BLaER1 (cell line): ENCODE measurements at regions not wholly inside any gene's neighbourhood (a gene's known extent, or its start where the extent isn't known, plus 50 kb on each side); places are given as distances from the start of the nearest gene placed in this dataset.

Source experiments
- H3K27ac ChIP-seq: shearing (Covaris generic); formaldehyde crosslinking; 2 replicates; pipeline ENCODE4 v1.8.1; 2022
- H3K27me3 ChIP-seq: shearing (Covaris generic); formaldehyde crosslinking; 2 replicates; pipeline ENCODE4 v1.8.1; 2022
- H3K36me3 ChIP-seq: shearing (Covaris generic); formaldehyde crosslinking; 2 replicates; pipeline ENCODE4 v1.8.1; 2022
- H3K4me1 ChIP-seq: shearing (Covaris generic); formaldehyde crosslinking; 2 replicates; pipeline ENCODE4 v1.8.1; 2022
- H3K4me2 ChIP-seq: shearing (Covaris generic); formaldehyde crosslinking; 2 replicates; pipeline ENCODE4 v1.8.1; 2022
- H3K4me3 ChIP-seq: shearing (Covaris generic); formaldehyde crosslinking; 2 replicates; pipeline ENCODE4 v1.8.1; 2022
- H3K9ac ChIP-seq: shearing (Covaris generic); formaldehyde crosslinking; 2 replicates; pipeline ENCODE4 v1.8.1; 2022
- H3K9me3 ChIP-seq: shearing (Covaris generic); formaldehyde crosslinking; 2 replicates; pipeline ENCODE4 v1.8.1; 2022
- H4K20me1 ChIP-seq: shearing (Covaris generic); formaldehyde crosslinking; 2 replicates; pipeline ENCODE4 v1.8.1; 2022
- Cebpa-rat ChIP-seq: shearing (Covaris generic); IDR thresholded peaks from 2 replicates; pipeline ENCODE4 v1.8.1; 2022

DNA sequence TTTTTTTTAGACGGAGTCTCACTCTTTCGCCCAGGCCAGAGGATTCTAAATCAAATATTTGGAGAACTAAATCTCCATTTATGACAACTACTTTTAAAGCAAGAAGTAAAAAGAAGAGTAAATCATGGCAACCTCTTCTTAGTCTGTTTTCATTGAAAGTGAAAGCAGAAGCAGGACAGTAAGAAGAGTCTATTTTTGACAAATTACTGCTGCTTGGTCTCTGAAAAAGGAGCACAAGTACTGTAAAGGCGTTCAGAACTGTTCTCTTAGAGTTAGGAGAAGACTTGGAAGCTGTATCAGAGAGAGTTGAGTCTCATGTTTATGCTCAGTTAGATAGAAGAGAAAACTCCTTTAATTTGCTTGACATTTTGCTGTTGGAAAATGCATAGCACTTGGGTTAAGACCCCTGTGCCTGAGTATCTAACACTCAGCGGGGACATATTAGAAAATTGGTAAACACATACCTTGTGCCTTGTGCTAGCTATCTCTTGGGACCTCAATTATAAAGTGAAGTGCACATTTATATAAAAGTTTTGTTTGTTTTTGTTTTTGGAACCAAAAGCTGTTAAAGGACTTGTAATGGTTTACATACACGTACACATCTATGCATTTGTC, 433.0 kb downstream of the ANKRD7 start:
- TF ChIP-seq Cebpa-rat, result no peak
- H3K27ac ChIP-seq, result no peak overlapping the region
- no peaks in the 10 kb centered on the region for H3K27me3 ChIP-seq
- H4K20me1 ChIP-seq, result no peaks in the 10 kb centered on the region
- H3K9ac ChIP-seq, result no peak overlapping the region
- H3K4me2 ChIP-seq, result no peak overlapping the region
- no peaks in the 10 kb centered on the region for H3K4me1 ChIP-seq
- H3K9me3 ChIP-seq, result no peaks in the 10 kb centered on the region
- H3K4me3 ChIP-seq, result no peak overlapping the region
- H3K36me3 ChIP-seq, result no peaks in the 10 kb centered on the region

DNA sequence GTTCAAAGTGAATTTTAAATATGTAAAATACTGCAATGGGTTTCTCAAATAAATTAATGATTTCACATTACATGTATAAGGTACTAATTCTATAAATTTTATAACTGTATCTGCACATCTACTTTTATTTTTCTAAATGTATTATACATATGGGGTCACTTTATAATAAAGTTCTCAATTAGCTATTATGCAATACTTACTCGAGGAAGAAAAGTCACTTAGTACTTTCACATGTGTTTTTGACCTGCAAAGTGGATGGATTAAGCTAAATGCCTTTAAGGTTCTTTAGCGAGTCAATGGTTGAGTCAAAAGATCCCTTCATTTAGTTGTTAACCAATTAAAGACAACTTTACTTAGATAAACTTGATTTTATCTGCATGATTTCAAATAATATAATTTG, 437.8 kb downstream of the ANKRD7 start:
- H3K4me2 ChIP-seq, result no peak overlapping the region
- no peaks in the 10 kb centered on the region for H3K36me3 ChIP-seq
- H3K4me3 ChIP-seq, result no peak overlapping the region
- no peaks in the 10 kb centered on the region for H3K9me3 ChIP-seq
- no peaks in the 10 kb centered on the region for H3K4me1 ChIP-seq
- TF ChIP-seq Cebpa-rat, result no peak
- H4K20me1 ChIP-seq, result no peaks in the 10 kb centered on the region
- no peak overlapping the region for H3K27ac ChIP-seq
- no peak overlapping the region for H3K9ac ChIP-seq
- H3K27me3 ChIP-seq, result no peaks in the 10 kb centered on the region

DNA sequence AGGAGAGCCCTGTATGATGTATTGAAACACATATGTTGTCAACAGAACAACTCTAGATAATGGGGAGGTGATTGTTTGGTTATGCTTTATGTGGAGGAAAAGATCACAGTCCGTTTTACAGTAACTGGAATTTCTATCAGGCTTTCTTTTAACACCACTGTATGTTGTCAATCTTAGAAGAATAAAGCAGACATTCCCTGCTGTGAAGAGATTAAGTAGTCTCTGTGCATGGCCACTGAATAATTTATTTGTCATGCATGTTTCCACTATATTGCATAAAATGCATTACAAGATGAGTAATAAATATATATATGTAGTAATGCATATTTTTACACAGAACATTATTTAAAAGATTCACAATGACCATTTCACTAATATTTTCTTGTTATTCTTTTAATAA, 440.0 kb downstream of the ANKRD7 start:
- H3K4me2 ChIP-seq, result no peak overlapping the region
- H4K20me1 ChIP-seq, result no peaks in the 10 kb centered on the region
- H3K4me1 ChIP-seq, result no peaks in the 10 kb centered on the region
- no peaks in the 10 kb centered on the region for H3K9me3 ChIP-seq
- no peak for TF ChIP-seq Cebpa-rat
- no peak overlapping the region for H3K9ac ChIP-seq
- no peak overlapping the region for H3K27ac ChIP-seq
- H3K36me3 ChIP-seq, result no peaks in the 10 kb centered on the region
- no peak overlapping the region for H3K4me3 ChIP-seq
- no peaks in the 10 kb centered on the region for H3K27me3 ChIP-seq

DNA sequence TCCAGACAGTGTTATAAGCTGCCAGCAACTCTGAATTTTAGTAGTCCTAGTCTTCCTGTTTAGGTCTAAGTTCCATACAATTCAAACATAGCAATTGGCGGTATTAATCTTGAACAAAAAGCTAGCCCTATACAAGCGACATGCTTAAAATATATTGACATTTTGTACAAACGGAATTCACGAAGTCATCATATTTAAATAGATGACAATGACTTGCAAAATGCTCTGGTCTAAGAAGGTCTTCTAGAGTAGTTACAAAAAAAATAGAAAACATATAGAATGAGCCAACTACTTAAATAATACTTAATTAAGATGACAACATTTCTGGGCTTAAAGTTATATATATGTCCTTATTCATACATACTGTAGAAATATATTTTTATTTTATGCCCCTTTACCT, 446.6 kb downstream of the ANKRD7 start:
- H3K9me3 ChIP-seq, result no peaks in the 10 kb centered on the region
- H3K4me3 ChIP-seq, result no peak overlapping the region
- TF ChIP-seq Cebpa-rat, result no peak
- H3K27ac ChIP-seq, result no peak overlapping the region
- no peaks in the 10 kb centered on the region for H3K27me3 ChIP-seq
- no peaks in the 10 kb centered on the region for H3K36me3 ChIP-seq
- no peaks in the 10 kb centered on the region for H3K4me1 ChIP-seq
- H3K4me2 ChIP-seq, result no peak overlapping the region
- H4K20me1 ChIP-seq, result no peaks in the 10 kb centered on the region
- no peak overlapping the region for H3K9ac ChIP-seq

DNA sequence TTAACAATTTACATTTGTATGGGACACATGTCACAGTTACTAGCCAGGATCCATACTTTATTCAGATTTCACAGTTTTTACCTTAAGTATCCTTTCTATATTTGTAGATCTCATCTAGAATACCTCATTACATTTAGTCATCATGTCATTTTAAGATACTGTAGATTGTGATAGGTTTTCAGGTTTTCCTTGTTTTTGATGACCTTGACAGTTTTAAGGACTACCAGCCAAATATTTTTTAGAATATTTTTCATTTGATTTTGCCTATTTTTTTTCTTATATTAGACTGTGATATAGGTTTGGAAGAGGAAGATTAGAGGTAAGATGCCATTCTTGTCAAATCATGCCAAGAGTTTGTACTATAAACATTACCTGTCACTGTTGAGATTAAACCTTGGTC, 460.3 kb downstream of the ANKRD7 start:
- no peaks in the 10 kb centered on the region for H4K20me1 ChIP-seq
- TF ChIP-seq Cebpa-rat, result no peak
- no peak overlapping the region for H3K27ac ChIP-seq
- no peaks in the 10 kb centered on the region for H3K4me1 ChIP-seq
- no peaks in the 10 kb centered on the region for H3K9me3 ChIP-seq
- no peaks in the 10 kb centered on the region for H3K36me3 ChIP-seq
- H3K4me3 ChIP-seq, result no peak overlapping the region
- no peaks in the 10 kb centered on the region for H3K27me3 ChIP-seq
- no peak overlapping the region for H3K9ac ChIP-seq
- H3K4me2 ChIP-seq, result no peak overlapping the region

DNA sequence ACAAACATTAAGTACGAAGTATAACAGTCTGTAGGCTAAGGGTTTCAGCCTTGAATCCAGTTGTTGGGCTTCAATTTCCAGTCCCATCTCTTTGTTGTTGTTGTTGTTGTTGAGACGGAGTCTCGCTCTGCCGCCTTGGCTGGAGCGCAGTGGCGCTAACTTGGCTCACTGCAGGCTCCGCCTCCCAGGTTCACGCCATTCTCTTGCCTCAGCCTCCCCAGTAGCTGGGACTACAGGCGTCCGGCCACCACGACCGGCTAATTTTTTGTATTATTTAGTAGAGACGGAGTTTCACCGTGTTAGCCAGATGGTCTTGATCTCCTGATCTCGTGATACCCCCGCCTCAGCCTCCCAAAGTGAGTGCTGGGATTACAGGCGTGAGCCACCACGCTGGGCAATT, 464.9 kb downstream of the ANKRD7 start:
- H3K4me1 ChIP-seq, result no peaks in the 10 kb centered on the region
- no peak overlapping the region for H3K9ac ChIP-seq
- H3K27me3 ChIP-seq, result no peaks in the 10 kb centered on the region
- H3K9me3 ChIP-seq, result no peaks in the 10 kb centered on the region
- no peak overlapping the region for H3K27ac ChIP-seq
- no peak overlapping the region for H3K4me2 ChIP-seq
- H4K20me1 ChIP-seq, result no peaks in the 10 kb centered on the region
- no peak for TF ChIP-seq Cebpa-rat
- H3K36me3 ChIP-seq, result no peaks in the 10 kb centered on the region
- no peak overlapping the region for H3K4me3 ChIP-seq

DNA sequence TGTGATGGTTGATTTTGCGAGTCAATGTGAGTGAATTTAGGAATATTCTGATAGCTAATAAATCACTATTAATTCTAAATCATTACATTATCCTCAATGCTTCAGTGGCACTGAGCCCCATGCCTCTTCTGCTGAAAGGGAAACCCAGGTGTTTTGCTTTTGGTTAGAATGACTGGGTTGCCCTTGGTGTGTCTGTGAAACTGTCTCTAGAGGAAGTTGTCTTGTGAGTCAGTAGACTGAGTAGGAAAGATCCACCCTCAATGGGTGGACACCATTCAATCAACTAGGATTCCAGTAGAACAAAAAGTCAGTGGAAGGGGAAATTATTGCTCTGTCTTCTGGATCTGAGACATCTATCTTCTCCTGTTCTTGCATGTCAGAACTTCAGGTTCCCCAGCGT, 472.4 kb downstream of the ANKRD7 start:
- Histone ChIP-seq H3K4me1 (no peaks in the 10 kb centered on the region), H3K4me3 (no peak overlapping the region), H3K9me3 (no peaks in the 10 kb centered on the region), H4K20me1 (no peaks in the 10 kb centered on the region), H3K4me2 (no peak overlapping the region), H3K27me3 (no peaks in the 10 kb centered on the region), H3K36me3 (no peaks in the 10 kb centered on the region), H3K9ac (no peak overlapping the region), H3K27ac (no peak overlapping the region)
- no peak for TF ChIP-seq Cebpa-rat

DNA sequence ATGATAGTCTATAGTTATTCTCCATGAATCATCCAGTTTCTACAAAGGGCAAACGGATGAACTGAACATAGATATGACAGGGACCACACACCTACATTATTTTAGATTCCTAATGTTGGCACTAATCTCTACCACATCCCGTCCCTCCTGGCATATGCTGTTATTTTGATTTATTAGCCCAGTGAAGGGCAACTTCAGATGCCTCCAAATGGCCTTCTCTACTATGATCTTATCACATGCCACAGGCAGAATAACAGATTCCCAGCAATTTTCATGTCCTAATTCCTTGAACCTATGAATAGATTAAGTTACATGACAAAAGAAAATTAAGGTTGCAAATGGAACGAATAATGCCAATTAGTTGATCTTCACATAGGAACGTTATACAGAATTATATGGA, 474.7 kb downstream of the ANKRD7 start:
- Histone ChIP-seq H3K9me3 (no peaks in the 10 kb centered on the region), H3K36me3 (no peaks in the 10 kb centered on the region), H3K9ac (no peak overlapping the region), H4K20me1 (no peaks in the 10 kb centered on the region), H3K4me2 (no peak overlapping the region), H3K27me3 (no peaks in the 10 kb centered on the region), H3K4me3 (no peak overlapping the region), H3K4me1 (no peaks in the 10 kb centered on the region), H3K27ac (no peak overlapping the region)
- TF ChIP-seq Cebpa-rat, result no peak

DNA sequence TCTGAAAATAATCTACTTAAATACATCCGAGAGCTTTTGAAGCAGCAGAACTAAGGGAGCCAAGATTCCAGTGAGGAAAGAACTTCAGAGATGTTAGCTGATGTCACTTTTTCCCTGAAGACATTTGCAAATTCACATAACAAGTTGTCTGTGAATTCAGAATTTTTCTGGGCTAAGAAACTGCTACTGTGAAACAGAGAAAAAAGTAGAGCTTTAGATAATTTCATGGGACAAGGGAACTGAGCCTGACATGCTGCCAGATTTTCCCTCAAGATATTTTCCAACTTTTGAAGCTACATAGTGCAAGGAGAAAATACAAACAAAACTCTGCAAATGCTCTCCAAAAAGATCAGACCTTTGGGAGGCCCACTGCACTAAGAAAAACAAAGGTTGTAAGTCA, 484.2 kb downstream of the ANKRD7 start:
- Histone ChIP-seq H3K9me3 (no peaks in the 10 kb centered on the region), H3K4me3 (no peak overlapping the region), H3K36me3 (no peaks in the 10 kb centered on the region), H3K4me2 (no peak overlapping the region), H3K4me1 (no peaks in the 10 kb centered on the region), H3K27me3 (no peaks in the 10 kb centered on the region), H4K20me1 (no peaks in the 10 kb centered on the region), H3K27ac (no peak overlapping the region), H3K9ac (no peak overlapping the region)
- TF ChIP-seq Cebpa-rat, result no peak

DNA sequence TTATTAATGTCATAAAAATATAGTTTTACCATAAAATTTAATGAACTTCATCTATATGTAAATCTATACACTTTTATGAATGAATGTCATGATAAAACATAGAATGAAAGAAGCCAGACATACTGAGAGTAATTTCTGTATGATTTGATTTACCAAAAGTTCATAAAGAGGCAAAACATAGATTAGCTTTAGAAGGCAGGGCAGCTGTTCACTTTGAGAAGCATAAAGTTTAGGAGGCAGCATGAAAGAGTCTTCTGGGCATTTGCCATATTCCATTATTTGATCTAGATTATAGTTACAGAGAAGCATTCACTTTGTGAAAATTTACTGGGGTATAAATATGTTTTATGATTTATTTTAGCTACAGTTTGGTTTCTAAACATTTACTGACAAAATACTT, 487.2 kb downstream of the ANKRD7 start:
- no peak for TF ChIP-seq Cebpa-rat
- Histone ChIP-seq H3K9ac (no peak overlapping the region), H3K27me3 (no peaks in the 10 kb centered on the region), H3K4me2 (no peak overlapping the region), H3K27ac (no peak overlapping the region), H3K4me3 (no peak overlapping the region), H3K9me3 (no peaks in the 10 kb centered on the region), H3K4me1 (no peaks in the 10 kb centered on the region), H3K36me3 (no peaks in the 10 kb centered on the region), H4K20me1 (no peaks in the 10 kb centered on the region)

DNA sequence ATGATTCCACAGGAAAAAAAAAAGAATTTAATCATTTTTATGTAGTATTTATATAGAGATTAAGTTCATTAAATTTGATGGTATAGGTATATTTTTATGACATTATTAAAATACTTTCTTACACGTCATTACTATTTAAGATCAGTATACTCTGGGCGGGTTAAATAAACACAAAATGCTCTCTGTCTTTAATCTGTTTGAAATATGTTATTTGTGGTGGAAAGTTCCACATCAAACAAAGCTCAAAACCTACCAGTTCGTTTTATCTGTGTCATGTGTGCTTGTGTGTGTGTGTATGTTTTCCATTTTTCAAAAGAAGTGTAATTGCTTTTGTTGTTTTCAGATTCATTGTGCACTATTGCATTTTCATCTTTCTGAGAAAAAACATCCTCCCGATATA, 488.5 kb downstream of the ANKRD7 start:
- Histone ChIP-seq H3K4me3 (no peak overlapping the region), H3K36me3 (no peaks in the 10 kb centered on the region), H3K9ac (no peak overlapping the region), H4K20me1 (no peaks in the 10 kb centered on the region), H3K4me2 (no peak overlapping the region), H3K9me3 (no peaks in the 10 kb centered on the region), H3K4me1 (no peaks in the 10 kb centered on the region), H3K27me3 (no peaks in the 10 kb centered on the region), H3K27ac (no peak overlapping the region)
- TF ChIP-seq Cebpa-rat, result no peak
